ENCODE measurements at regions not wholly inside any gene's neighbourhood (a gene's known extent, or its start where the extent isn't known, plus 50 kb on each side); places are given as distances from the start of the nearest gene placed in this dataset.
"Not testable (repeated sequence)": the region's sequence is repeated elsewhere in the genome, so short reads cannot be mapped to it uniquely, and the experiment has no call there.

GRCh38 chr7:76709703-76710102 lies 82.6 kb upstream of the POMZP3 start:
- H3K9me3 Mint-ChIP-seq; H3K36me3 Mint-ChIP-seq (ENCODE audit: low read depth); H3K4me1 Mint-ChIP-seq; CTCF ChIA-PET; POLR2A ChIA-PET; DNase-seq; H3K27me3 Mint-ChIP-seq; H3K4me3 Mint-ChIP-seq; H3K27ac Mint-ChIP-seq: not testable (repeated sequence)

- H3K4me1 Mint-ChIP-seq; H3K27ac Mint-ChIP-seq; H3K9me3 Mint-ChIP-seq; H3K27me3 Mint-ChIP-seq; H3K36me3 Mint-ChIP-seq (ENCODE audit: low read depth); DNase-seq; H3K4me3 Mint-ChIP-seq; CTCF ChIA-PET; POLR2A ChIA-PET: not testable (repeated sequence)
These were observed 81.4 kb upstream of the POMZP3 start for GRCh38 chr7:76708446-76708845.

GRCh38 chr7:76703815-76704214 lies 76.7 kb upstream of the POMZP3 start:
- H3K4me1 Mint-ChIP-seq; H3K27me3 Mint-ChIP-seq; H3K36me3 Mint-ChIP-seq (ENCODE audit: low read depth); H3K4me3 Mint-ChIP-seq; DNase-seq; POLR2A ChIA-PET; H3K27ac Mint-ChIP-seq; H3K9me3 Mint-ChIP-seq; CTCF ChIA-PET: not testable (repeated sequence)

GRCh38 chr7:76686277-76686676 lies 59.2 kb upstream of the POMZP3 start:
- H3K4me1 Mint-ChIP-seq; CTCF ChIA-PET; POLR2A ChIA-PET; H3K36me3 Mint-ChIP-seq (ENCODE audit: low read depth); H3K9me3 Mint-ChIP-seq; H3K27ac Mint-ChIP-seq; H3K4me3 Mint-ChIP-seq; DNase-seq: not testable (repeated sequence)
- H3K27me3 Mint-ChIP-seq: peaks cover 16% of the 10 kb centered on the region

- POLR2A ChIA-PET: not testable (repeated sequence)
- H3K27me3 Mint-ChIP-seq: peaks cover 16% of the 10 kb centered on the region
These were observed 57.7 kb upstream of the POMZP3 start for GRCh38 chr7:76684737-76685136.

GRCh38 chr7:76683631-76684030 lies 56.6 kb upstream of the POMZP3 start:
- H3K4me3 Mint-ChIP-seq; H3K9me3 Mint-ChIP-seq; DNase-seq; H3K4me1 Mint-ChIP-seq; H3K27ac Mint-ChIP-seq; POLR2A ChIA-PET; H3K36me3 Mint-ChIP-seq (ENCODE audit: low read depth); CTCF ChIA-PET: not testable (repeated sequence)
- peaks cover 18% of the 10 kb centered on the region for H3K27me3 Mint-ChIP-seq

More at GRCh38 chr7:76684737-76685136, 57.7 kb upstream of the POMZP3 start:
- H3K4me1 Mint-ChIP-seq; DNase-seq; H3K27ac Mint-ChIP-seq; CTCF ChIA-PET; H3K36me3 Mint-ChIP-seq (ENCODE audit: low read depth); H3K4me3 Mint-ChIP-seq; H3K9me3 Mint-ChIP-seq: not testable (repeated sequence)

GRCh38 chr7:76681810-76682209 lies 54.7 kb upstream of the POMZP3 start:
- H3K9me3 Mint-ChIP-seq; H3K36me3 Mint-ChIP-seq (ENCODE audit: low read depth); H3K27ac Mint-ChIP-seq; CTCF ChIA-PET; DNase-seq; H3K4me1 Mint-ChIP-seq; POLR2A ChIA-PET; H3K4me3 Mint-ChIP-seq: not testable (repeated sequence)
- peaks cover 21% of the 10 kb centered on the region for H3K27me3 Mint-ChIP-seq

GRCh38 chr7:76679174-76679573 lies 52.1 kb upstream of the POMZP3 start:
- H3K4me3 Mint-ChIP-seq; CTCF ChIA-PET; H3K27ac Mint-ChIP-seq; H3K9me3 Mint-ChIP-seq; H3K36me3 Mint-ChIP-seq (ENCODE audit: low read depth); POLR2A ChIA-PET; H3K4me1 Mint-ChIP-seq; DNase-seq: not testable (repeated sequence)
- H3K27me3 Mint-ChIP-seq: peaks cover 21% of the 10 kb centered on the region

- H3K9me3 Mint-ChIP-seq; H3K36me3 Mint-ChIP-seq (ENCODE audit: low read depth); DNase-seq; CTCF ChIA-PET; POLR2A ChIA-PET; H3K27ac Mint-ChIP-seq; H3K4me1 Mint-ChIP-seq; H3K4me3 Mint-ChIP-seq: not testable (repeated sequence)
- peaks cover 15% of the 10 kb centered on the region for H3K27me3 Mint-ChIP-seq
These were observed 51.4 kb upstream of the POMZP3 start for GRCh38 chr7:76678500-76678899.

- CTCF ChIA-PET; H3K9me3 Mint-ChIP-seq; DNase-seq; H3K4me3 Mint-ChIP-seq; H3K36me3 Mint-ChIP-seq (ENCODE audit: low read depth); POLR2A ChIA-PET; H3K4me1 Mint-ChIP-seq; H3K27ac Mint-ChIP-seq: not testable (repeated sequence)
- peaks cover 15% of the 10 kb centered on the region for H3K27me3 Mint-ChIP-seq
These were observed 49.8 kb upstream of the POMZP3 start for GRCh38 chr7:76676890-76677289.

All from activated CD4-positive, alpha-beta memory T cell treated with anti-CD3 and anti-CD28 coated beads, Interleukin-2, amount 10 ng/mL, durations not matched to agents 7 days and 5 days (primary cell).